ENCODE measurements at regions not wholly inside any gene's neighbourhood (a gene's known extent, or its start where the extent isn't known, plus 50 kb on each side); places are given as distances from the start of the nearest gene placed in this dataset.

- TF ChIP-seq CTCF (IDR thresholded peaks at IDR 0.05) (no peak), POLR2A (IDR thresholded peaks at IDR 0.05) (no peak), POLR2AphosphoS5 (IDR thresholded peaks at IDR 0.05) (no peak)
Measured at GRCh38 chr5:82538339-82539034, 260.3 kb upstream of the RPS23 start.

Measured in transverse colon (tissue), 4 donors.